ENCODE measurements at regions not wholly inside any gene's neighbourhood (a gene's known extent, or its start where the extent isn't known, plus 50 kb on each side); places are given as distances from the start of the nearest gene placed in this dataset.
A peak's percentile ranks its signal among the peaks of the same experiment; 100 is the strongest.

DNA sequence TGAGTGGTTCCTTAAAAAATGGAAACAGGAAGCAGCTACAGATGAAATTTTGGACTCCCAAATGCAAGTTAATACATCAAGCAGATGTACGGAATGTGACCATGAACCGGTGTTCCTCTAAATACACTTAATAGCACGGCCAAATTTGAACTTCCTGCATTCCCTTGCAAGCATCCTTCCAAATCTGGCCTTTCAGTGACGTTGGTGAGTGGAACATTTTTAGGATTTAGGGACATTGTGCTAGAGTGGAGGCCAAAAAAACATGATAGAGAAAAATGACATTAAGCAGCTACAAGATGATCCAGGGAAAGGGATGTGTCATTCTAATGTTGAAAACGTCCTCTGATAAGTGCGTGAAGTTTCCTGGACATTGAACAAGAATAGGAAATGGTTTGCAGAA, 62.1 kb downstream of the CTAGE1 start:
- no peak for DNase-seq

DNA sequence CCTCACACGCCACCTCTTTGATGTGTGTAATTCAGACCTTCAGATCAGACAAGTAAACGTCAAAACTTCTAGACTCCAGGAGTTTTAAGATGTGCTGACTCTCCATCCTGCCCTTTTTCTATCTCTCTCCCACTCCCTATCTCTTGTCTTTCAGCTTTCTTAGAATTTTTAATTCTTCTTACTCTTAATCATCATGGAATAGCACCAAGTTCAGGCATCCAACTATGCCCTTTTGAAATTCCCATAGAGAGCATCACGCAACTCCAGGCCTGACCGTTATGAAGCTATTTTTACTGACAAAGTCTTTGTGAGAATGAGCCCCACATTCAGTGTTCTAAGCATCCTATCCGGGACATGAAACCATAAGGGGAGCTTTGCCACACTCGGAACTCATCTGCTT, 62.6 kb downstream of the CTAGE1 start:
- no peak for DNase-seq

DNA sequence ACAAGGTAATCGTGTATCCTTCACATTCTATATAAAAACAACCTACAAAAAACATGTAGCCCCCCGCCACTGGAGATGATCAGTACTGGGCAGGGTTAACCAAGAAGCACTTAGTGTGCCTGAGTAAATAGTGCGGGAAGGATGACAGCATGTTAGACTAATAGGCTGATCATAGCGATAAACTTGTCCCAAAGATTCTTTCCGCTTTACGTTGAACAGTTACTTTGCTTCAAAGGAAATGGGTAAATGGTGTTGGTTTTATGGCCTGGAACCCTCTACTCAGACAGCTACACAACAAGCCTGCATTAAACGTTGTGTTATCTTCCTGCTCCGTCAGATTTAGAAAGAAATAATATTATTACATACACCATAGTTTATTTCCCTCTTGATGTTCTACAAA, 67.7 kb downstream of the CTAGE1 start:
- no peak for DNase-seq

DNA sequence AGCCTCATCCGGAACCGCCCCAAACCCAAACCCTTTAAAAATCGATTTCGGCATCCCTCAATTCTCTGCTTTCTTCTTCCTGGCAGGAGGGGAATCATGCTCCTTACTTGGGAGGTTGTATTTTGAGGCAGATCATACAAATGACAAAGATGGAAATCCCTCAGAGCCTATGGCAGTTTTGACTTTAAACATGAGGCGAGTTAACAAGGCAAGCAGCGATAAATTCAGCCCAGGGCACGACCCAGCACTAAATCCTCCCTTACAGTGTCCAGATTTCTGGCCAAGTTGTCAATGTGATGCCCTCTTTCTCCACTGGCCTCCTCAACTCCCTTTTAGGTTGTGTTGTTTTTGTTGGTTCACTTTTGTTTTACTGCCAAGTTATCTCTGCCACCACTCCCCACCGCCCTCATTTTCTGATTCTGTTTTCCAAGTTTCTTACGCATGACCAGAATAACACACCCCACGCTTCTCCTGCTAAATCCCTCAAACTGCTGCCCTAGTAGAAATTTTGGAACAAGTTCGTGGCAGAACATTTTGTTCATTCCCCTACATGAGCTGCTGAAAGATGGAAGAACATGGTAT, 68.3 kb downstream of the CTAGE1 start:
- DNase-seq = no peak

DNA sequence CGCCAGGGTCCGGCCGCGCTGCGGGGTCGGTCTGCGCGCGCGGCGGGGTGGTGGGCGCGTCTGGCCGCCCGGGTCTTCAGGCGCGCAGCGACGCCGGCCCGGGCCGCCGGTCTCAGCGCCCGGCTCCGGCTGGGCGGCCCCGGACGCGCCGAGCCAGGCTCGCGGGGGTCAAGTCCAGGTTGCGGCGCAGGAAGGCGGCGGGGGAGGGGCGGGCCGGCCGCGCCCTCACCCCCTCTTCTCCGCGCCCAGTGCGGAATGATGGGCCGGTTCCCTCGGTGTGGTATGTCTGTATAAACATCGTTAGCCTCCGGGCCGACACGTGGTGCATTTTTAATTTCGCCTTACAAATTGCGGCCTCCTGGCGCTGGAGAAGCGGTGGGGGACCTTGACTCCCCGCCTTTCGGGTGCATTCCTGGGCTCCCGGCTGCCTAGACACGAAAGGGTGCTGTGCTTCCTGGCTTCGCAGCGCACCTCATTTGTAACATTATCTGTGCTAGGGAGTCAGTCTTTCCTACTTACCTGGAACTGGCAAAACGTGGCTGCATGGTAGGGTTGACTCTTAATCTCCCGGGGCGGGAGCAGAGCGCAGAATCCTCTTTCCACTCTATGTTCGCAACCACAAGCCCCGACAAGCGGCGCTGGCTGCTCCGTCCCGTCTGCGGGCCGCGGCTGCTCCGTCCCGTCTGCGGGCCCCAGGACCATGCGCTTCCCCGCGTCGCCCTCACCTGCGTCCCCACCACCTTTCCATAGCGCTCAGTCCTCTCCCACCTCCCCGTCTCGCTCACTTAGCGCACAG, 69.0 kb downstream of the CTAGE1 start:
- peak; percentile 64 for DNase-seq

DNA sequence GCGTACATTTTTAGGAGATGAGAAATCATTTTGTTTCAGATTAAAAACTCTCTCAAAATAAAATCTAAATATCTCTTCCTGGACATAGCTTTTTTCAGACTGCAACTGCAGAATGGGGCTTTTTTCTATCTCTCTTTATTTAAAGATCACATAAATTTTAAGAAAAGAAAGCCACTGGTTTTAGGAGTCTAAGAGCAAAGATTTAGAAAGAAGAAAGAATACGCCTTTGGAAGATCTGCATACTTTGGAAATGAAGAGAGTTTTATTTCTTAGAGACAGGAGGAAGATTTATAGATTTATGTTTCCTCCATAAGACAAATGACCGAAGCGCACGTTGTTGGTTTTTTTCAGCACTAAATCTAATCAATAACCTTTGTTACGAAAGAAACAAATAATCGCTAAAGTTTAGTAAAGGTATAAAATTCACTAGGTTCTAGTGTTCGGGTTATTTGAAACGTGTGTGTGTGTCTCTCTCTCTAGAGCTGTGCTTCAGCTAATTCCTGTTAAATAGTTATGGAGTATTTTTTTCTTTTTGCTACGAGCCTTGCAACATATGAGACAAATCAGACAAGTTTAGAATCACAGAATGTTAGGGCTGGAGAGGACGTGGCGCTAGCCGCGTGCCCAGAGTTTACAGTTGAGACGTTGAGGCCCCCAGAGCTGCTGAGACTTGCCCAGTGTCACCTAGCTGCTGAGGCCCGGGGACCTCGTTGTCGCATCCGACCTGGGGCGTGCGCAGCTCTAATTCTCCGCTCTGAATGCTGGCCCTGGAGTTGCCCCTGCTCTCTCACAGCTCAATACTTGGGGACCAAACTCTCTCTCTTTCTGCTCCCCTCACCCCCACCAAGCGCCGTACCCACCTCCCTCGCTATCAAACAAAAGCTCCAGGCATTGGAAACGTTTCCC, 69.9 kb downstream of the CTAGE1 start:
- DNase-seq = no peak

DNA sequence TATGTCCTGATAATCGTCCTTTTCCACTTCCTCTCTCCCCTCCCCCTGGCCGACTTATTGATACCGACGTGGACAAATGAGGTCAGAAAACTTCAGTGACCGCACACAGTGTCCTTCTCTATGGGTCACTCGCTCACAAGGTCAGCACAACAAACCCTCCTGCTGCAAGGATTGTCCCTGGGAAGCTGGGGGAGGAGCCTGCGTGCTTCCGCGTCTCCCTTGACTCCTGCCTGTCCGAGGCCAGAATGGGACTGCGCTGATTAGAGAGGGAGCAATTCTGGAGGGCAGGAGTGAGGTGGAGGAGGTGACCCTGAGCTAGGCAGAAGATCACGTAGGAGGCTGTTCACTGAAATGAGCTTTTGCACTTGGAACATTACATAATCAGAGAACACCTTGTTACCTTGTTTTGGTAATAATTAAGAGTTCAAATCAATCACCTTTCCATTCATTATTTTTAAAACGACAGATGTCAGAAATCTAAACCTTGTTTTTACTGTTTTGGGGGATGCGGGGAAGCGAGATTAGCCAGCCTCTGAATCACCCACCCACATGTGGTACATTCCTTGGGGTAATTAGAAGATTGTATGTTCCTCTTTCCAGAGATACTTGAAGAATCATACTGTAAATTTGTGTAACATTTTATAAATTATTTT, 70.6 kb downstream of the CTAGE1 start:
- DNase-seq = peak; percentile 43

DNA sequence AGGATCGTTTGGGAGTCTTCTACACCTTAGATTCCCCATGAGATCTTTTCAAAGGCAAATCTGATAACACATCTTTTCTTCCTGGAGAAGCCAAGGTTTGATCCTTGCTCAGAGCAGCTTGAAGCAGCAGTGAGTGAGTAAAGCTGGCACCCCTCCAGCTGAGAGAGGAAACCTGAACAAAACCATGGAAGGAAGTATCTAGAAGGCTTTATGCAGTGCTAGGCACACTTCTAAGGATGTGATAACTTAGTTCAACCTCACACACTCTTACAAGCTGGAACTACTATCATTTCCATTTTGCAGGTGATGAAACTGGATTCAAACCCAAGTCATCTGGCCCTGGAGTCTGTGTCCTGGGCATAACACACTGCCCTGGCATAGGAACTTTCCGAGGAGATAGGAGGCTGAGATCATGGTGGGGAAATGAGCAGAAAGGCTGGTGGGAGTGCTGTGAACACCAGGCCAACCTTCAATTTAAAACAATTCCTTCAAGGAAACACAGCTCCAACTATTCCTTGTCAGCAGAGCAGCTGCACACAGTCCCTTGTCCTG, 71.2 kb downstream of the CTAGE1 start:
- peak; percentile 54 for DNase-seq

DNA sequence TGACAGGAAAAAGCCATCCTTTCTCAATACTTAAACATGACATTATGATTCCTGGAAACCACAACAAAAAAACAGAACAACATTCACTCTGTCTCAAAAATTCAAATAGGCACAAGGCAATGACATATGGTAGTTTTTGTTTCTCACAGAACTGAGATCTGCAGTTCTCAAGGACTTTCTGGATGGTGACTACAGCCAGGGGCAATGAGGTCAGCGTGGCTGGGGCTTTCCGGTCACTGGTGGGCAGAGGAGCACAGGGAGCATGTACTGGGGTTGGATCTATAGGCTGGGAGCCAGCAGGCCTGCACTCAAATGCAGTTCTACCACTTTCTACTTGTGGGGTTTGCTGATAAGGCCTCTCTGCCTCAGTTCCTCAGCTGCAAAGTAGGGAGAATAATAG, 72.0 kb downstream of the CTAGE1 start:
- DNase-seq = no peak

DNA sequence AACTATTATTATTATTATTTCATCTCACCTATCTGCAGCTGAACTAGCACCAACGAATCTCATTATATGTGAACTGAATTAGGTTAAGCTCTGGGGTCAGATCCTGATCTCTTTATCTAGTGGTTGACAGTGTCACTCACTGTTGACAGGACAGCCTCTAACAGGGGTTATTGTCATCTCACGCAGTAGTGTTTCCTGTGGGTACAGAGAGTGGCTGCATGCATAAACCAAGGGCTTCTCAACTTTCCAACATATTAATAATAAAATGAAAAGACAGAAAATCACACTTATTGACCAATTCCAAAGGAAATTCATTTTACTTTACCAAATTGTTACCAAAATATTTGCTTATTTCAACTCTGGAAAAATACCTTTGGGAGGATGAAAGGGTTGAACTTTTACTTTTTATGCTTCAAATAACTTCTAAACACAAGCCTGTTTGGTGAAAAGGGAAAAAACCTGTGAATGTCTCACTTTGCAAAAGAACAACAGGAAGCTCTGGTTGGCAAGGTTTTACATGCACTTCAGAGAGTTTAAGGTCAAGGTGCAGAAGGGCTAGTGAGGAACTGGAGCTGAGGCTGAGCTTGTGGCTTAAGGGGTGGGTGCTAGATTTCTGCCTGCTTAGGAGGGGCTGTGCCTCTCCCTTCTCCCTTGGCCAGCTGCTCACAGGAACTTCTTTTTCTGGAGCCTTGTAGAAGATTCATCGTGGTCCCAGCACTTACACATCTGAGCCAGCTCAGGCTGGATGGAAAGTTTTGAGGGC, 72.6 kb downstream of the CTAGE1 start:
- no peak for DNase-seq

DNA sequence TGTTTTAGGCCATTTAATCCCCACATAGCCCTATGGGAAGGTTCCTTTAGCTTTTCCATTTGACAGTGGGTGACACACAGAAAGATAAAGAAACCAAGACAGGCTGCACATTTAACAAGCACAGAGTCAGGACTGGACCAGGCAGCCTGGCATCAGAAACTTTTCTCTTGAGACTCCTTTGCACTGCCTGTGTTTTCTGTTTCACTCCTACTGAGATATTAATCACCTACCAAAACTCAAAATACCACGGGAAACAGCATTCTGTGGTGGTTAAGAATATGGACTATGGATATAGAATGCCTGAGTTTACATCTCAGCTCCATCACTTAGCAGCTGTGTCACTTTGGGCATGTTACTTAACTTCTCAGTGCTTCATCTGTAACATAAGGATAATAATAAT, 73.3 kb downstream of the CTAGE1 start:
- no peak for DNase-seq

DNA sequence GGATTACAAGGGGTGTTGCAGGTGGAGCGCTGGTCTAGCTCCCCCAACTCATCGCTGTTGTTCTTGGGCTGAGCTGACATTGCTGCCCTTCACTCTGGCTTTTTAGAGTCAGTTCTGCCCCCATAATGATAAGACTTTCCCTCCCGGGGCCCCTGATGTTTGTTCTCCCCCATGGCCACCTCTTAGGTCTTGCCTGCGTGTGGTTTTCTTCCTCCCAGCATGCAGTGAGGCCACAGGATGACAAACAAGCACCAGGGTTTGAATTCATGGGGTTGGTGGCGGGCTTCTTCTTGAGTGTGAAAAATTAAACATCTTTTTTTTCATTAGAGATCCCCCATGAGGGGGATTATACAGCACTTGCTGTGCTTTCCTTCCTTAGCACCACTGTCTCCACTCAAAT, 74.1 kb downstream of the CTAGE1 start:
- no peak for DNase-seq

DNA sequence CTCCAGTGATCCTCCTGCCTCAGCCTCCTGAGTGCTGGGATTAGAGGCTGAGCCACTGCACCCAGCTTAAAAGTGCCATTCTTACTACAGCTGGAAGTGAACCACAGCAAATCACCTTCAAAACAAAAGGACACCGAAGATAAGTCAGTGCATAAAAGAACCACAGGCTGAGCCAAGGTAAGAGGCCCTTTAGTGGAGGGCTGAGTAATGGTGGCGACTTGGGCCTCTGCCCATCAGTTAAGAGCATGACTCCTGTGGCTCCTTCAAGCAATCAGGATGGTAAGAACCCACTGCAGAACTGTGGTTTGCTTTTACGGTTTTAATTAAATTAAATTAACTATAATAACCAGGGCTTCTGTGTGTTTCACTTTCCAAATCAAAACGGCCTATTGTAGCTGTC, 75.1 kb downstream of the CTAGE1 start:
- peak; percentile 28 for DNase-seq

DNA sequence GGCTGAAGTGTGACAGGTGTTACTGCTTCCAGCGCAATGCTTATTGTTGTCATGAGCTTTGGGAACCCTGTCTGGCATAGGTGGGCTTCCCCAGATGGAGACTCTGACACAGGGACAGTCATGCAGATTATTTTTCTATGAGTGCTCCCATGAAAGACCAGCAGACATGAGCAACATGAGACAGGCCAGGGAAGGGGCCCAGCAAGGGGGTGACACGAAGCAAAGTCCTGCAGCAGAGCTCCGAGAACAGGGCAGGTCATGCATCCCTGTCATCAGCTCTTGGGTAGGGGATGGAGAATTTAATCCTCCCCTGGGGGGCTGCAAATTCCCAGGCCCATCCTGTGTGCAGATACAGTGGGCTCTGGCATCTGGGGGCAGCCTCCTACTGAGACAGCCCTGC, 77.4 kb downstream of the CTAGE1 start:
- DNase-seq = no peak

DNA sequence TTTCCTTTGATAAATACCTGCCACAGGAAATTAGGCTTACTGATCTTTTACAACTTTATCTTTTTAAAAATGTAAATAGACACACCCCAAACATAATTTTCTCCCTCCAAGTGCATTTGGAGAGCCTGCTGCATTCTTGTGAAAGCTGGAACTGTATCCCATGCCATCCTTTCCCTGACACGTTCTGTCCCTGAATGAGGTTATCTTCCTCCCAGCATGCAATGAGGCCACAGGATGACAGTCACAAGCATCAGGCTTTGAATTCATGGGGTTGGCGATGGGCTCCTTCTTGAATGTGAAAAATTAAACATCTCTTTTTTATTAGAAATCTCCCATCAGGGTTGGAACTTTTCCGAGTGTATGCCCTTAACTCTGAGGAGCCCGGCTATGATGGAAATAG, 77.8 kb downstream of the CTAGE1 start:
- no peak for DNase-seq

DNA sequence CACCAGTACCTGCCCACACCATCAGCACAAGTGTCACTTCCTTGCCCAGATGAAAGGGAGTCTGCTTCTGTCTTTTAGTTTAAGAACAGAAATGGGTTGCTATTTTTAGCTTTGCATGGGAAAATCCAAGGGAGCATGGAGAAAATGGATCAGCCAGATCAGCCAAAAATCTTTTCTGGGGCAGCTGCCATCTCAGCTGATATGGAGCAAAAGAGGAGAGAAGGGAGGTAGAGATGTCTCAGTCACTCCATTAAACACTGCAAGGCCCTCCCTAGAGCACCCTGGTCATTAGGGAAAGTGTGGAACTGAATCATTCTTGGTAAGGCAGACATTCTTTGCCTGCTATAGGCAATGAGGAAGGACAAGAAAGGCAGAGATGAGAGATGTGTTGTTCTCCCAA, 79.9 kb downstream of the CTAGE1 start:
- DNase-seq = no peak

DNA sequence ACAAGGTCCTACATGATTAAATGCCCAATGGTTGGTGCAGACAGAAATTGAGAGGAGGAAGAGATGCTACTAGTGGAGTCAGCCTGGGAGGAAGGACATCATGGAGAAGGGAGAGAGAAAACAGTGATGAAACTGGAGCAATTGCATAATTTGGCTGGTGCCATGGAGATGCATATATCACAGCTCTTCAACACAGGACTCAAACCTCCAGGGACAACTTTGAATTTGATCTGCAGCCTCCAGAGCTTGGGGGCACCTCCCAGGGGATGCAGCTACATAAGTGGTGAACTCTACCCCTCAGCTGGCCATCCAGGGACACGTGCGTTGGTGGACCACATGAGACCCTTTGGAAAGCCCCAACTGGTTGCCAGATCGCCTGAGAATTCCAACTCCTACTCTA, 80.4 kb downstream of the CTAGE1 start:
- DNase-seq = no peak

DNA sequence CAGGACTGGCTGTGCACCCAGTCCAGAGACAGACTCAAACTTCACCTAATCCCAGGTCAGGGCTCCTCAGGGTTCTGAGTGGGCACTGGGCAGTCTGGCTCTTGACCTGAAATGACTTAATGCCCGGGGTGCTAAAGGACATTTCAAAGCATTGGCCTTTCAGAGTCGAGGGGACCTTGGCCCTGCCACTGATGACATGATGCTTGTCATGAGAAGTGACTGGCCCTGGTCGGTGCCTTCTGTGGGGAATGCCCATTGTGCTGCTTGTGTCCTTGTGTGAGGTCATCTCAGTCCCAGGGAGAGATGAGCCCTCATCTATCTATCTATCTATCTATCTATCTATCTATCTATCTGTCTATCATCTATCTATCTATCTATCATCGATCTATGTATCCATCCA, 81.3 kb downstream of the CTAGE1 start:
- no peak for DNase-seq

DNA sequence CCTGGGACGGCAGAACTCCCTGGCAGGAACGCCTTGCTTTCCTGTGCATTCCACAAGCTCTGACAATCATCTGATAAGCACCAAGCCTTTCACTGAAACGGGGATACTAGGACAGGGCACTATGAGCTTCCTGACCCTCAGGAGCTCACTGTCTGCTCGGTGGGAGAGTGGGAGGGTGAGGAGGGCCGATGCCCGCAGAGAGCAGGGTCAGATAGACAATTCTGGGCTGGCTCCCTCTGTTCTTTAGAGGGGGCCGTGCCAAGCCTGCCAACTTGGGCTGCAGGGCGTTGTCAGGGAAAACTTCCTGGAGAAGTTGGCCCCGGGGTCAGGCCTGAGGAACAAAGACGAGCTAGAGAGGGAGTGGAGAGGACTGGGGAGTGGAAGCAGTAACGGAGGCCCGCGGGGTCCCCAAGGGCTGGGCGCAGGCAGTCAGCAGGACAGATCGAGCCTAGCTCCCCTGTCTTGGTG, 82.0 kb downstream of the CTAGE1 start:
- DNase-seq = no peak

DNA sequence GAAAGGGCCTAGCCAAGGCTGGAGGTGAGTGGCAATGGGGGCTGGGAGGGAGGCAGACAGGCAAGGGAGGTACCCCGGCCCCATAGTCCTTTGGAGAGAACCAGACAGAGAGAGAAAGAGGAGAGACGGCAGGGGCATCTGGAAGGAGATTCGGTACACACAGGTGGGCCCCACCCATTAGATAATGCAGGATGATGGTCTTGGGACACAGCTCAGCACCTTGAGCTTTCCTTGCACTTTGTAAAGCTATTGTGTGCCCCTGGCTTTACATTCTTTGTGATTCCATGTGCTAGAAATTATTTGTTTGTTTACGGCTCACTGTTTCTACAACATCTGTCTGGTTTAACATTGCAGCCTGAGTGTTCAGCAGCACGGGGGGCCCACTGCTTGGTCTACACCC, 83.1 kb downstream of the CTAGE1 start:
- DNase-seq = no peak

DNA sequence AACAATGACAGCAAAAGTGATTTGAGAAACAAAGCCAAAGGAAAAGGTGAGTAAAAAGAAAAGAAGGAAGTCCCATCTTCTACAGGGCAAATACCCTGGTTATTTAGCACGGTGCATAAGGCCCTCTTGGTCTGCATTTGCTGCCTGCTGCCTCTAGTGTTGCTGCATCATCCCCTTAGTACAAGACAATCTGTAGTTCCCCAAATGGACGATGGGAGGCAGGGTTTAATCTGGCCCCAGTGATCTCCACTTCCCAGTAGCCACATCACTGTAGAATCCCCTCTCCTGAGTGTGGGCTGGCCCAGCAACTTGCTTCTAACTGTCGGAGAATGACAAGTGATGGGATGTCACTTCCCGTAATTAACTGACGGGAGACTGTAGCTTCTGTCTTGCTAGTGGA, 85.1 kb downstream of the CTAGE1 start:
- no peak for DNase-seq

DNA sequence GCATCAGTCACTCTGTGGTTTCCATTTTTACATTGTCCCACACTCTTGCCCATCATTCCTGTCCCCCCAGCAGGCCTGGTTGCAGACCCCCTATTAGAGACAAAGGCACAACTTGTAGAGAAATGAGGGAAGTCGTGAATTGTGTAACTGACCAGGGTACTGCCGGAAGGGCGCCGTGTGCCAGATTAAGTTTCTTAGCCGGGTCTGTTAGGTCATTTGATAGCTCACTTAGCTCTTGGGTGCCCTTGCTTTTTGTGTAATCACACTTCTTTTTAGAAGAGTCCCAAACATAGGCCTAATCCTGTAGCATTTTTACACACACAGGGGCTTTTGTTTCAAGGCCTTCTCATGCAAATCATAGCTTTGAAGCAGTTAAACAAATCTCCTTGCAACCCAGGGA, 87.2 kb downstream of the CTAGE1 start:
- no peak for DNase-seq
